ACC112 (cell line): ENCODE measurements at regions not wholly inside any gene's neighbourhood (a gene's known extent, or its start where the extent isn't known, plus 50 kb on each side); places are given as distances from the start of the nearest gene placed in this dataset.
"Not testable (repeated sequence)": the region's sequence is repeated elsewhere in the genome, so short reads cannot be mapped to it uniquely, and the experiment has no call there.

Experiments used
- H2AFZ ChIP-seq: fragments of 200-600 bp; sonication (generic); one replicate; pipeline ENCODE4 v1.6.0; 2017; ENCODE audit warnings: antibody characterized with exemption, low read length; ENCODE audit not compliant: unreplicated experiment
- H3K27ac ChIP-seq: fragments of 200-600 bp; sonication (generic); 2 replicates; pipeline ENCODE4 v1.5.1; 2014; ENCODE audit warnings: low read depth, mild to moderate bottlenecking, antibody characterized with exemption, low read length, moderate library complexity
- H3K27me3 ChIP-seq: fragments of 200-600 bp; sonication (generic); 2 replicates; pipeline ENCODE4 v1.6.1; 2014; ENCODE audit warnings: mild to moderate bottlenecking, antibody characterized with exemption, low read length, moderate library complexity, mixed read lengths; ENCODE audit not compliant: insufficient read depth
- H3K36me3 ChIP-seq: fragments of 200-600 bp; sonication (generic); 2 replicates; pipeline ENCODE4 v1.6.1; 2016; ENCODE audit warnings: mild to moderate bottlenecking, antibody characterized with exemption, low read length, moderate library complexity, mixed read lengths; ENCODE audit not compliant: insufficient read depth
- H3K4me1 ChIP-seq: fragments of 200-600 bp; sonication (generic); one replicate; pipeline ENCODE4 v1.6.1; 2016; ENCODE audit warnings: low read length, mixed read lengths; ENCODE audit not compliant: insufficient read depth, unreplicated experiment, control insufficient read depth
- H3K4me3 ChIP-seq: fragments of 200-600 bp; sonication (generic); 2 replicates; pipeline ENCODE4 v1.5.1; 2014; ENCODE audit warnings: mild to moderate bottlenecking, low read depth, low read length
- H3K79me2 ChIP-seq: fragments of 200-600 bp; sonication (generic); one replicate; pipeline ENCODE4 v1.6.0; 2016; ENCODE audit warnings: low read length; ENCODE audit not compliant: control insufficient read depth, unreplicated experiment, insufficient read depth

- H3K4me3 ChIP-seq, H3K27ac ChIP-seq, H3K36me3 ChIP-seq, H2AFZ ChIP-seq, H3K4me1 ChIP-seq, H3K79me2 ChIP-seq, H3K27me3 ChIP-seq: not testable (repeated sequence)
These were observed 1996.0 kb downstream of the PCDH7 start for GRCh38 chr4:32716090-32716620.

GRCh38 chr4:32735856-32736590 lies 2015.9 kb downstream of the PCDH7 start:
- H3K27ac ChIP-seq = no peak overlapping the region
- H3K4me3 ChIP-seq = no peak overlapping the region
- H3K36me3 ChIP-seq = no peaks in the 10 kb centered on the region
- H3K27me3 ChIP-seq = no peaks in the 10 kb centered on the region
- H3K79me2 ChIP-seq = no peaks in the 10 kb centered on the region
- no peak overlapping the region for H2AFZ ChIP-seq
- H3K4me1 ChIP-seq = no peaks in the 10 kb centered on the region

- Histone ChIP-seq H3K4me1 (no peaks in the 10 kb centered on the region), H2AFZ (no peak overlapping the region), H3K36me3 (no peaks in the 10 kb centered on the region), H3K79me2 (no peaks in the 10 kb centered on the region), H3K27me3 (no peaks in the 10 kb centered on the region), H3K4me3 (no peak overlapping the region), H3K27ac (no peak overlapping the region)
These were observed 2024.0 kb downstream of the PCDH7 start for GRCh38 chr4:32744211-32744610.

GRCh38 chr4:32745351-32745750 lies 2025.2 kb downstream of the PCDH7 start:
- Histone ChIP-seq H3K27ac (no peak overlapping the region), H3K4me1 (no peaks in the 10 kb centered on the region), H2AFZ (no peak overlapping the region), H3K79me2 (no peaks in the 10 kb centered on the region), H3K4me3 (no peak overlapping the region), H3K27me3 (no peaks in the 10 kb centered on the region), H3K36me3 (no peaks in the 10 kb centered on the region)

- no peaks in the 10 kb centered on the region for H3K79me2 ChIP-seq
- no peaks in the 10 kb centered on the region for H3K4me1 ChIP-seq
- H3K27me3 ChIP-seq = no peaks in the 10 kb centered on the region
- H3K4me3 ChIP-seq = no peak overlapping the region
- no peak overlapping the region for H3K27ac ChIP-seq
- H3K36me3 ChIP-seq = no peaks in the 10 kb centered on the region
- no peak overlapping the region for H2AFZ ChIP-seq
These were observed 2027.9 kb downstream of the PCDH7 start for GRCh38 chr4:32748061-32748460.

GRCh38 chr4:32748498-32748897 lies 2028.3 kb downstream of the PCDH7 start:
- no peaks in the 10 kb centered on the region for H3K36me3 ChIP-seq
- H3K27ac ChIP-seq = no peak overlapping the region
- H3K4me1 ChIP-seq = no peaks in the 10 kb centered on the region
- no peak overlapping the region for H2AFZ ChIP-seq
- no peaks in the 10 kb centered on the region for H3K27me3 ChIP-seq
- H3K4me3 ChIP-seq = no peak overlapping the region
- no peaks in the 10 kb centered on the region for H3K79me2 ChIP-seq

- H3K79me2 ChIP-seq = no peaks in the 10 kb centered on the region
- H2AFZ ChIP-seq = no peak overlapping the region
- H3K27ac ChIP-seq = no peak overlapping the region
- no peaks in the 10 kb centered on the region for H3K4me1 ChIP-seq
- H3K4me3 ChIP-seq = no peak overlapping the region
- H3K27me3 ChIP-seq = no peaks in the 10 kb centered on the region; the same call in 1 of the 2 replicates
- H3K36me3 ChIP-seq = no peaks in the 10 kb centered on the region
These were observed 2032.8 kb downstream of the PCDH7 start for GRCh38 chr4:32752962-32753361.

GRCh38 chr4:32768664-32769389 lies 2048.7 kb downstream of the PCDH7 start:
- Histone ChIP-seq H3K4me3 (no peak overlapping the region), H3K27ac (no peak overlapping the region), H3K4me1 (no peaks in the 10 kb centered on the region), H3K27me3 (no peaks in the 10 kb centered on the region), H2AFZ (no peak overlapping the region), H3K36me3 (no peaks in the 10 kb centered on the region), H3K79me2 (no peaks in the 10 kb centered on the region)

GRCh38 chr4:32771491-32771890 lies 2051.3 kb downstream of the PCDH7 start:
- H3K36me3 ChIP-seq = no peaks in the 10 kb centered on the region

GRCh38 chr4:32775049-32775448 lies 2054.9 kb downstream of the PCDH7 start:
- H3K4me1 ChIP-seq = no peaks in the 10 kb centered on the region
- no peak overlapping the region for H3K4me3 ChIP-seq
- no peak overlapping the region for H3K27ac ChIP-seq
- no peak overlapping the region for H2AFZ ChIP-seq
- no peaks in the 10 kb centered on the region for H3K36me3 ChIP-seq
- H3K27me3 ChIP-seq = no peaks in the 10 kb centered on the region
- no peaks in the 10 kb centered on the region for H3K79me2 ChIP-seq

More at GRCh38 chr4:32771491-32771890, 2051.3 kb downstream of the PCDH7 start:
- H3K27ac ChIP-seq = no peak overlapping the region
- no peak overlapping the region for H2AFZ ChIP-seq
- H3K4me1 ChIP-seq = no peaks in the 10 kb centered on the region
- no peak overlapping the region for H3K4me3 ChIP-seq
- no peaks in the 10 kb centered on the region for H3K27me3 ChIP-seq
- H3K79me2 ChIP-seq = no peaks in the 10 kb centered on the region
